LNCAP (cell line): ENCODE measurements at regions not wholly inside any gene's neighbourhood (a gene's known extent, or its start where the extent isn't known, plus 50 kb on each side); places are given as distances from the start of the nearest gene placed in this dataset.

Experiments
- CTCF ChIP-seq: fragments of 450-650 bp; IDR thresholded peaks from 2 replicates; pipeline ENCODE4 v1.5.1; 2017; ENCODE audit warnings: mild to moderate bottlenecking

- no peak for TF ChIP-seq CTCF
Measured at GRCh38 chr2:175597286-175597685, 404.8 kb downstream of the LNPK start.

GRCh38 chr2:175595139-175595538 is 406.9 kb downstream of the LNPK start:
- no peak for TF ChIP-seq CTCF

- no peak for TF ChIP-seq CTCF
Measured at GRCh38 chr2:175585496-175585895, 404.0 kb upstream of the ATP5MC3 start.

- no peak for TF ChIP-seq CTCF
Measured at GRCh38 chr2:175580652-175581051, 399.1 kb upstream of the ATP5MC3 start.

- no peak for TF ChIP-seq CTCF
Measured at GRCh38 chr2:175579646-175580045, 398.1 kb upstream of the ATP5MC3 start.

GRCh38 chr2:175577368-175577970 is 396.0 kb upstream of the ATP5MC3 start:
- no peak for TF ChIP-seq CTCF

GRCh38 chr2:175576875-175577274 is 395.4 kb upstream of the ATP5MC3 start:
- no peak for TF ChIP-seq CTCF

GRCh38 chr2:175576270-175576669 is 394.8 kb upstream of the ATP5MC3 start:
- no peak for TF ChIP-seq CTCF
